Stimulated activated CD4-positive, alpha-beta T cell treated with anti-CD3 and anti-CD28 coated beads, Interleukin-15, amount 100 ng/mL, for 24 hours (primary cell): ENCODE measurements at regions not wholly inside any gene's neighbourhood (a gene's known extent, or its start where the extent isn't known, plus 50 kb on each side); places are given as distances from the start of the nearest gene placed in this dataset.

ENCODE experiments used
- DNase-seq: peaks from one replicate; pipeline ENCODE4 v3.0.0-alpha.2; 2020

- DNase-seq: no peak
Observed at GRCh38 chr14:61627612-61628011, 67.7 kb upstream of the HIF1A start.

- no peak for DNase-seq
Observed at GRCh38 chr14:61628016-61628725, 67.1 kb upstream of the HIF1A start.

DNA sequence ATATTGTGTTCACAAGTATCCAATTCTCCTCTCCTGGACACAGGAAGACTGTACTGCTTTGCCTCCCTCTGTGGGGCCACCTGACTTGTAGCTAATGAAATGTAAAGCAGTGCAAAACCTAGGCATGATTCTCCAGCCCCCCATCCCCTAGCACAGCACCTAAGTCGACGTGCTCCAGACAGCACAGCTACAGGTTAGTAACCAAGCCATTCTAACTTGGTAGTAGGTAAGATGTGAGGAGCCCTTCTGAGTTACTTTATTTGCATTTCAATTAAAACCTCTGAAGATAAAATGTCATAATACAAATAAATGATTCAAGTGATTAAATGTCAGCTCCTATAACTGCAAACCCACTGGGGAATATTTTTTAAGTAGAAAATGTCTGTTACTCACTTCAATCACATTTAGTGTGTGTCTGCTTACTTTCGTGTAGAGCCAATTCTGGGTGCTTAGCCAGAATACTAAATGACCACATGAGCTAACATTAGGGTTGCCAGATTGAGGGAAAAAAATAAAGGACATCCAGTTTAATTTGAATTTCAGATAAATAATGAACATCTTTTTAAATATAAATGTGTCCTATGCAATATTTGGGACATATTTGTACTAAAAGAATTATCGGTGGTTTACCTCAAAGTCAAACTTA, 64.8 kb upstream of the HIF1A start:
- no peak for DNase-seq

GRCh38 chr14:61631045-61631687, 64.1 kb upstream of the HIF1A start:
- no peak for DNase-seq

- DNase-seq: no peak
Observed at GRCh38 chr14:61632401-61632800, 62.9 kb upstream of the HIF1A start.

GRCh38 chr14:61632807-61633206, 62.5 kb upstream of the HIF1A start:
- DNase-seq: no peak

- DNase-seq: no peak
Observed at GRCh38 chr14:61636291-61636690, 59.0 kb upstream of the HIF1A start.

GRCh38 chr14:61636779-61637178, 58.5 kb upstream of the HIF1A start:
- no peak for DNase-seq

- no peak for DNase-seq
Observed at GRCh38 chr14:61638595-61639387, 56.5 kb upstream of the HIF1A start.

DNA sequence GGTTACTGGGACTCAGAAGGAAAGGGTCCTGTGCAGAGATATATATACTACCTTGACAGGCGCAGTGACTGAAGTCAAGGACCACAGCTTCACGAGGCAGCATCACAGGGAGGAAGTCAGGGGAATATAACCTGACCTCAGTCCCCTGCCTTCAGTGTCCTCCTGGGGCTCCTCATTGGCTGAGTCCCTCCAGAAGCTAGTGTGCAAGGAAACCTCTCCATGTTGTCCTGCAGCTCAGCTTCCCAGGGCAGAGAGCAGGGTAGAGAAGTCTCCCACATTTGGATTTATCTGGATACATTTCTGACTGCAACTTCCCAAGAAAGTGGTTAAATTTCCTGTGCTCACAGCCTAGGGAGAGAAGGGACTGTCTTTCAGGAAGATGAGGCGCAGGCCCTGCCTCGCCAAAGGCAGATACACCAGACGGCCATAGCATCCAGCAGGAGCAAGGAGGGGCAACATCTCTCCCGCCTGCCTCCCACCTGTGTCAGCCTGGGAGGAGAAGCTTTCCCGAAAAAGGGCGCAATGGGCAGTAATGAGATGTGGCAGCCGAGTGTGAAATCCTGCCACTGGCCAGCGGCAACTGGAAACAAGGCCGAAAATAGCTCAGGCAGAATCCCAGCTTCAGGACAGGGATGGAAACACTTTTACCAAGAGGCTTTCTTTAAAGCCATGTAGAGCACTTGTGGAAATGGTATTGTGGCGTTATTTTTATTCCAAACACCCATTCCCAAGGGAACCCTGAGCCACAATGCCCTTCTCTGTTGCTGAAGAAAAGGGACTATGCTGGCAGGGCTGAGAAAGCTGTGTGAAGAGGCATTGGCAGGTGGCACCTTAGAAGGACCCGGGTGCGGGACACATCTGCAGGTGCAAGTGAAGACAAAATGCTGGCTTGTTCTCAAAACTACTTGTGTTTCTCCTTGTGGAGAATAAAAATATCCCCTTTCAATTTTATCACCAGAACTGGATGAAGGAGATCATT, 54.9 kb upstream of the HIF1A start:
- no peak for DNase-seq

GRCh38 chr14:61641914-61642613, 53.2 kb upstream of the HIF1A start:
- DNase-seq: no peak

GRCh38 chr14:61642614-61642982, 52.7 kb upstream of the HIF1A start:
- no peak for DNase-seq

DNA sequence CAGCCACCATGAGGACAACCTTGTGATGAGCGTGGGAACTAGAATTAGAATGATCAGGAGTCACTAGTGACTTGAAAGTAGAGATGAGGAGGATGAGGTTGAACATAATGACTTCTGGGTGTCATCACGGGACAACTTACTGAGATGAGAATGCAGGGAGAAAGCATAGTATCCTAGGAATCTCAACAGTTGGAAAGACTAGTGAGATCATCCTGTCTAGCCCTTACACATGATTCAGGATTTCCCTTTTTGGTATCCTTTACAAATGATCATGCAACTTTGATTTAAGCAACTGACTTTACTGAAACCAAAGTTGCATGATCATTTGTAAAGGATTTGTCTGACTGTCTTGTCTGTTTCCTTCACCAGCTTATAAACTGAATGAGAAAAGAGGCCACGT, 51.8 kb upstream of the HIF1A start:
- DNase-seq: no peak

- no peak for DNase-seq
Observed at GRCh38 chr14:61644175-61644574, 51.1 kb upstream of the HIF1A start.

- no peak for DNase-seq
Observed at GRCh38 chr14:61644834-61645233, 50.5 kb upstream of the HIF1A start.

DNA sequence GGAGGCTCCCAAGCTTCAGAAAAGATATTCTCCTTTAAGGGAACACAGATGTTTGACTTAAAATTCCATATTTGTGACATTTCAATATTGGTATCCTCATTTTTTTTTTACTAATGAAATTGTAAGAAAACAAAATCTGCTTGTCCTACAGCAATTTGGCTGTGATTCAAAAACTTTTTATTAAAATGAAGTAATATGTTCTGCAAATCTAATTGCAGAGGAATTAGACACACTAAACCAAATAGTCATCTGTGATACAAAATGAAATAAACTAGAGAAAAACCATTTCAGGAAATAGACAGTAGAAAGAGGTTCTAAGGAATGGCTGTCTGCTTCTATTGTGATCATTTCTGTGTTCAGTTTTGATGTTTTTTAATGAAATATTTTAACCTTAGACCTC, 50.1 kb upstream of the HIF1A start:
- no peak for DNase-seq
